Tibial artery (tissue), 4 donors: ENCODE measurements at regions not wholly inside any gene's neighbourhood (a gene's known extent, or its start where the extent isn't known, plus 50 kb on each side); places are given as distances from the start of the nearest gene placed in this dataset.

Source experiments
- DNase-seq, 2 donors: peaks; one replicate each; pipeline ENCODE4 v3.0.0-alpha.2; 2019
- H3K27ac ChIP-seq, 2 donors: fragments of 200-600 bp; sonication (generic) in 1 of 2; 1 replicate in 1 of 2; 2 replicates in 1 of 2; pipeline ENCODE4 v1.5.1; 2018 to 2019; ENCODE audit warnings: mild to moderate bottlenecking in 1 of 2
- H3K27me3 ChIP-seq, 2 donors: fragments of 200-600 bp; sonication (generic) in 1 of 2; one replicate each; pipeline versions ENCODE4 v1.5.1 to v1.6.0; 2016 to 2019
- H3K36me3 ChIP-seq, 3 donors: fragments of 200-600 bp; sonication (generic) in 2 of 3; one replicate each; pipeline ENCODE4 v1.5.1; 2016 to 2019; ENCODE audit warnings: mild to moderate bottlenecking in 2 of 3
- H3K4me1 ChIP-seq, 4 donors: fragments of 200-600 bp; sonication (generic) in 2 of 4; 1 replicate in 3 of 4; 2 replicates in 1 of 4; pipeline ENCODE4 v1.5.1; 2016 to 2019
- H3K4me3 ChIP-seq, 2 donors: fragments of 200-600 bp; sonication (generic) in 1 of 2; 1 replicate in 1 of 2; 2 replicates in 1 of 2; pipeline ENCODE4 v1.5.1; 2018 to 2019; ENCODE audit warnings: mild to moderate bottlenecking in 2 of 2
- H3K9me3 ChIP-seq, 3 donors: fragments of 200-600 bp; sonication (generic) in 1 of 3; one replicate each; pipeline ENCODE4 v1.5.1; 2016 to 2019
- CTCF ChIP-seq, 2 experiments: fragments of 200-600 bp in 1 of 2; fragments of 450-650 bp in 1 of 2; IDR thresholded peaks; one replicate each; pipeline ENCODE4 v1.5.1; 2017 to 2019; ENCODE audit warnings: antibody characterized with exemption in 2 of 2, mild to moderate bottlenecking in 1 of 2, moderate library complexity in 1 of 2
- intact Hi-C: fragments of 100-400 bp; cut with DNase I; formaldehyde crosslinking; loops from one replicate; pipeline ENCODE4 v1.15.0; 2023; ENCODE audit warnings: low total_unique reads

GRCh38 chr7:18151422-18151821, 123.8 kb upstream of the PRPS1L1 start:
- Histone ChIP-seq H3K36me3 (no peaks in the 10 kb centered on the region), H3K27ac (no peak overlapping the region), H3K4me3 (no peak overlapping the region), H3K9me3 (no peaks in the 10 kb centered on the region), H3K27me3 (no peaks in the 10 kb centered on the region), H3K4me1 (no peaks in the 10 kb centered on the region)
- DNase-seq, result no peak
- intact Hi-C loops, result no loop called here
- TF ChIP-seq CTCF (IDR thresholded peaks at IDR 0.05), result no peak

- intact Hi-C loops, result no loop called here
- TF ChIP-seq CTCF (IDR thresholded peaks at IDR 0.05), result no peak
- Histone ChIP-seq H3K4me3 (no peak overlapping the region), H3K4me1 (no peaks in the 10 kb centered on the region), H3K27ac (no peak overlapping the region), H3K36me3 (no peaks in the 10 kb centered on the region), H3K27me3 (no peaks in the 10 kb centered on the region), H3K9me3 (no peaks in the 10 kb centered on the region)
- no peak for DNase-seq
Measured at GRCh38 chr7:18153183-18153748, 125.6 kb upstream of the PRPS1L1 start.

GRCh38 chr7:18154726-18155125, 127.1 kb upstream of the PRPS1L1 start:
- intact Hi-C loops, result no loop called here
- H3K27me3 ChIP-seq, result no peaks in the 10 kb centered on the region

GRCh38 chr7:18157233-18157632, 129.6 kb upstream of the PRPS1L1 start:
- H3K9me3 ChIP-seq, result no peaks in the 10 kb centered on the region
- peaks cover 0 to 8% (median 0%) of the 10 kb centered on the region in 4 donors for H3K4me1 ChIP-seq

More at GRCh38 chr7:18154726-18155125, 127.1 kb upstream of the PRPS1L1 start:
- no peak for TF ChIP-seq CTCF (IDR thresholded peaks at IDR 0.05)
- Histone ChIP-seq H3K4me1 (no peaks in the 10 kb centered on the region), H3K27ac (no peak overlapping the region), H3K36me3 (no peaks in the 10 kb centered on the region), H3K4me3 (no peak overlapping the region), H3K9me3 (no peaks in the 10 kb centered on the region)
- no peak for DNase-seq

GRCh38 chr7:18162657-18163056, 135.0 kb upstream of the PRPS1L1 start:
- intact Hi-C loops, result no loop called here
- no peak for DNase-seq
- TF ChIP-seq CTCF (IDR thresholded peaks at IDR 0.05), result no peak
- H3K4me1 ChIP-seq, result peaks cover 0 to 8% (median 0%) of the 10 kb centered on the region in 4 donors
- H3K9me3 ChIP-seq, result no peaks in the 10 kb centered on the region
- no peaks in the 10 kb centered on the region for H3K27me3 ChIP-seq
- H3K4me3 ChIP-seq, result no peak overlapping the region
- H3K36me3 ChIP-seq, result no peaks in the 10 kb centered on the region
- H3K27ac ChIP-seq, result no peak overlapping the region

More at GRCh38 chr7:18157233-18157632, 129.6 kb upstream of the PRPS1L1 start:
- Histone ChIP-seq H3K36me3 (no peaks in the 10 kb centered on the region), H3K27ac (no peak overlapping the region), H3K27me3 (no peaks in the 10 kb centered on the region), H3K4me3 (no peak overlapping the region)
- DNase-seq, result no peak
- TF ChIP-seq CTCF (IDR thresholded peaks at IDR 0.05), result no peak
- intact Hi-C loops, result no loop called here

- Histone ChIP-seq H3K4me1 (peaks cover 0 to 8% (median 0%) of the 10 kb centered on the region in 4 donors), H3K9me3 (no peaks in the 10 kb centered on the region), H3K4me3 (no peak overlapping the region), H3K36me3 (no peaks in the 10 kb centered on the region), H3K27me3 (no peaks in the 10 kb centered on the region), H3K27ac (no peak overlapping the region)
- DNase-seq, result no peak
- intact Hi-C loops, result no loop called here
- no peak for TF ChIP-seq CTCF (IDR thresholded peaks at IDR 0.05)
Measured at GRCh38 chr7:18163091-18163490, 135.4 kb upstream of the PRPS1L1 start.
